T-cell (primary cell): ENCODE measurements at regions not wholly inside any gene's neighbourhood (a gene's known extent, or its start where the extent isn't known, plus 50 kb on each side); places are given as distances from the start of the nearest gene placed in this dataset.

Source experiments
- ATAC-seq, 4 experiments: fragments of 200-7000 bp in 3 of 4; fragments of 150-1000 bp in 1 of 4; cut with Tn5 transposase; replicated peaks in 1 of 4; 1 replicate in 3 of 4; 2 replicates in 1 of 4; pipeline ENCODE4 v1.10.0; 2021; ENCODE audit warnings: moderate library complexity in 3 of 4, mild to moderate bottlenecking in 2 of 4, moderate number of reproducible peaks in 1 of 4
- CTCF ChIA-PET, 2 donors: fragments of 300-600 bp; sonication (Branson Sonifier 250); formaldehyde crosslinking; loops; one replicate each; lab custom pipeline; 2022; ENCODE audit warnings: antibody characterized with exemption in 2 of 2; lab: Charles Lee
- POLR2A ChIA-PET, 2 donors: fragments of 300-600 bp; sonication (Branson Sonifier 250); formaldehyde crosslinking; loops; one replicate each; lab custom pipeline; 2022; ENCODE audit warnings: antibody characterized with exemption in 2 of 2; lab: Charles Lee
- DNase-seq, 35 experiments: peaks; one replicate each; pipeline versions ENCODE4 v3.0.0 to v3.0.0-alpha.2; 2013 to 2023
- H3K27ac ChIP-seq: one replicate; pipeline ENCODE4 v1.5.1; 2013; ENCODE audit warnings: low read length
- H3K27me3 ChIP-seq, 2 experiments: replicated peaks in 1 of 2; 1 replicate in 1 of 2; 2 replicates in 1 of 2; pipeline versions ENCODE4 v1.6.1 to v1.7.0; 2013; ENCODE audit warnings: low read length in 1 of 2, mixed read lengths in 1 of 2; ENCODE audit not compliant: control insufficient read depth in 2 of 2, insufficient read depth in 2 of 2; ENCODE audit errors: extremely low read depth in 1 of 2
- H3K36me3 ChIP-seq, 2 donors: 1 replicate in 1 of 2; 2 replicates in 1 of 2; pipeline versions ENCODE4 v1.6.1 to v1.7.0; 2013; ENCODE audit warnings: low read length in 1 of 2; ENCODE audit not compliant: control insufficient read depth in 2 of 2, insufficient read depth in 1 of 2; ENCODE audit errors: extremely low read depth in 1 of 2
- H3K4me1 ChIP-seq, 2 experiments: 1 replicate in 1 of 2; 2 replicates in 1 of 2; pipeline versions ENCODE4 v1.6.1 to v1.7.0; 2013; ENCODE audit warnings: low read length in 2 of 2, mixed read lengths in 1 of 2; ENCODE audit not compliant: insufficient read depth in 2 of 2, control insufficient read depth in 1 of 2; ENCODE audit errors: extremely low read depth in 1 of 2
- H3K4me3 ChIP-seq, 2 donors: 1 replicate in 1 of 2; 2 replicates in 1 of 2; pipeline versions ENCODE4 v1.5.1 to v1.7.0; 2013; ENCODE audit warnings: mild to moderate bottlenecking in 2 of 2, low read length in 1 of 2, moderate library complexity in 1 of 2; ENCODE audit not compliant: control insufficient read depth in 1 of 2; ENCODE audit errors: extremely low read depth in 1 of 2
- H3K9me3 ChIP-seq: 2 replicates; pipeline ENCODE4 v1.7.0; 2013
- H3K27ac Mint-ChIP-seq, 2 donors: one replicate each; pipeline ENCODE4 v1.8.0; 2020 to 2021; ENCODE audit warnings: mild to moderate bottlenecking in 2 of 2, mixed read lengths in 2 of 2
- H3K27me3 Mint-ChIP-seq, 2 donors: one replicate each; pipeline ENCODE4 v1.8.0; 2021 to 2022; ENCODE audit warnings: mixed read lengths in 2 of 2
- H3K36me3 Mint-ChIP-seq: one replicate; pipeline ENCODE4 v1.8.0; 2021; ENCODE audit warnings: mixed read lengths
- H3K4me1 Mint-ChIP-seq, 3 donors: one replicate each; pipeline ENCODE4 v1.8.0; 2020 to 2022; ENCODE audit warnings: mixed read lengths in 3 of 3, mild to moderate bottlenecking in 1 of 3
- H3K4me3 Mint-ChIP-seq, 3 donors: one replicate each; pipeline ENCODE4 v1.8.0; 2020 to 2022; ENCODE audit warnings: mild to moderate bottlenecking in 3 of 3, mixed read lengths in 3 of 3, moderate library complexity in 3 of 3
- H3K9me3 Mint-ChIP-seq, 3 donors: one replicate each; pipeline ENCODE4 v1.8.0; 2020 to 2022; ENCODE audit warnings: mixed read lengths in 3 of 3
- WGBS: methylation state at CpG from one replicate; pipeline ENCODE4 v1.1.5; 2013; ENCODE audit warnings: missing lambda C conversion rate; ENCODE audit not compliant: insufficient coverage; 5-methylcytosine and 5-hydroxymethylcytosine counted together

GRCh38 chr6:3571836-3572235 is 115.0 kb upstream of the SLC22A23 start:
- Mint-ChIP-seq H3K27ac (no peak overlapping the region), H3K36me3 (no peaks in the 10 kb centered on the region), H3K9me3 (no peaks in the 10 kb centered on the region), H3K27me3 (peaks cover 3 to 9% of the 10 kb centered on the region in 2 donors), H3K4me3 (no peak overlapping the region), H3K4me1 (no peaks in the 10 kb centered on the region)
- Histone ChIP-seq H3K27ac (no peak overlapping the region), H3K4me3 (no peak overlapping the region), H3K4me1 (no peaks in the 10 kb centered on the region), H3K27me3 (peaks cover 0 to 21% of the 10 kb centered on the region in 2 experiments), H3K9me3 (no peaks in the 10 kb centered on the region), H3K36me3 (no peaks in the 10 kb centered on the region)
- no peak for DNase-seq
- WGBS = 91% methylated on average over 5 of the region's 9 CpGs
- ATAC-seq = no peak
- ChIA-PET CTCF (interaction anchor here in 1 of 2 donors (0.6 kb wide), 1 partner anchor 338 kb away, joined by 3 read pairs; no protein-coding TSS in a partner anchor), POLR2A (no interaction called here)

- peaks cover 0 to 21% of the 10 kb centered on the region in 2 experiments for H3K27me3 ChIP-seq
- Mint-ChIP-seq H3K4me3 (no peak overlapping the region), H3K27ac (no peak overlapping the region), H3K36me3 (no peaks in the 10 kb centered on the region), H3K9me3 (no peaks in the 10 kb centered on the region), H3K4me1 (no peaks in the 10 kb centered on the region), H3K27me3 (peaks cover 3 to 9% of the 10 kb centered on the region in 2 donors)
- DNase-seq = no peak
- H3K9me3 ChIP-seq = no peaks in the 10 kb centered on the region
- H3K27ac ChIP-seq = no peak overlapping the region
- POLR2A ChIA-PET = no interaction called here
- H3K36me3 ChIP-seq = no peaks in the 10 kb centered on the region
- no peak overlapping the region for H3K4me3 ChIP-seq
- no peaks in the 10 kb centered on the region for H3K4me1 ChIP-seq
- WGBS = 83% methylated on average over 3 of the region's 6 CpGs
- CTCF ChIA-PET = no interaction called here
- no peak for ATAC-seq
Observed at GRCh38 chr6:3571250-3571681, 114.4 kb upstream of the SLC22A23 start.

GRCh38 chr6:3569816-3570215 is 113.0 kb upstream of the SLC22A23 start:
- ChIA-PET CTCF (no interaction called here), POLR2A (no interaction called here)
- H3K4me3 ChIP-seq = no peak overlapping the region
- no peaks in the 10 kb centered on the region for H3K36me3 Mint-ChIP-seq
- no peaks in the 10 kb centered on the region for H3K4me1 Mint-ChIP-seq
- H3K36me3 ChIP-seq = no peaks in the 10 kb centered on the region
- no peaks in the 10 kb centered on the region for H3K9me3 ChIP-seq
- DNase-seq = no peak
- H3K27me3 Mint-ChIP-seq = peaks cover 3 to 9% of the 10 kb centered on the region in 2 donors
- no peak overlapping the region for H3K27ac ChIP-seq
- H3K9me3 Mint-ChIP-seq = no peaks in the 10 kb centered on the region
- peaks cover 0 to 23% of the 10 kb centered on the region in 2 experiments for H3K27me3 ChIP-seq
- WGBS = 40% methylated on average over 1 of the region's 1 CpG
- ATAC-seq = no peak
- H3K4me3 Mint-ChIP-seq = no peak overlapping the region
- H3K27ac Mint-ChIP-seq = no peak overlapping the region
- H3K4me1 ChIP-seq = no peaks in the 10 kb centered on the region

GRCh38 chr6:3568396-3569082 is 111.7 kb upstream of the SLC22A23 start:
- Mint-ChIP-seq H3K27me3 (peaks cover 0 to 6% of the 10 kb centered on the region in 2 donors), H3K4me3 (no peak overlapping the region), H3K36me3 (peaks cover 3% of the 10 kb centered on the region), H3K9me3 (no peaks in the 10 kb centered on the region), H3K27ac (no peak overlapping the region), H3K4me1 (no peaks in the 10 kb centered on the region)
- Histone ChIP-seq H3K36me3 (no peaks in the 10 kb centered on the region), H3K4me3 (no peak overlapping the region), H3K27ac (no peak overlapping the region), H3K9me3 (no peaks in the 10 kb centered on the region), H3K4me1 (no peaks in the 10 kb centered on the region), H3K27me3 (peaks cover 0 to 23% of the 10 kb centered on the region in 2 experiments)
- ATAC-seq (no peak), DNase-seq (no peak)
- WGBS = 65% methylated on average over 6 of the region's 7 CpGs
- CTCF ChIA-PET = no interaction called here
- POLR2A ChIA-PET = no interaction called here

DNA sequence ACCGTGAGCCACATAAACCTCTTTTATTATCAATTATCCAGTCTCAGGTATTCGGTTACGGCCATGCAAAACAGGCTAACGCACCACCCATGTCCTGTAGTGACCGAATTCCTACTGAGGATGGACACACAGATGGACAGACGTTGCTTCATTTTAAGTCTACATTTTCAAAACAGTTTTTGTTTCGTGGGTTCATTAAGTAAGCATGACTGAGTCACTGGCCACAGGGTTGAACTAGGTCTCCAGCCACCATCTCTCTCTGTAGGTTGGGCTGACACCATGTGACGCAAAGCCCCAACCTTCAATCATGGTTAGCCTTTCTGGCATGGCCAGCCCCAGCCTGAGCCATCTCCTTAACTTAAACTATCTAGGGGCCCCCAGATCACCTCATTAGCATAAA is 110.0 kb upstream of the SLC22A23 start:
- Mint-ChIP-seq H3K4me1 (no peaks in the 10 kb centered on the region), H3K27me3 (peaks cover 0 to 3% of the 10 kb centered on the region in 2 donors), H3K4me3 (no peak overlapping the region), H3K36me3 (peaks cover 3% of the 10 kb centered on the region), H3K9me3 (no peaks in the 10 kb centered on the region), H3K27ac (no peak overlapping the region)
- 79% methylated on average over 8 of the region's 8 CpGs for WGBS
- ATAC-seq (no peak), DNase-seq (no peak)
- peaks cover 0 to 19% of the 10 kb centered on the region in 2 experiments for H3K27me3 ChIP-seq
- ChIA-PET POLR2A (no interaction called here), CTCF (no interaction called here)
- no peaks in the 10 kb centered on the region for H3K9me3 ChIP-seq
- H3K4me1 ChIP-seq = no peaks in the 10 kb centered on the region
- H3K27ac ChIP-seq = no peak overlapping the region
- no peaks in the 10 kb centered on the region for H3K36me3 ChIP-seq
- H3K4me3 ChIP-seq = no peak overlapping the region

GRCh38 chr6:3565291-3565690 is 108.4 kb upstream of the SLC22A23 start:
- no peaks in the 10 kb centered on the region for H3K9me3 ChIP-seq
- ATAC-seq (no peak), DNase-seq (no peak)
- Mint-ChIP-seq H3K27me3 (no peaks in the 10 kb centered on the region), H3K4me1 (no peaks in the 10 kb centered on the region), H3K27ac (no peak overlapping the region), H3K4me3 (no peak overlapping the region), H3K9me3 (no peaks in the 10 kb centered on the region), H3K36me3 (peaks cover 3% of the 10 kb centered on the region)
- no CpG with 5 or more reads among the region's 3 CpGs for WGBS
- no peaks in the 10 kb centered on the region for H3K36me3 ChIP-seq
- H3K27me3 ChIP-seq = peaks cover 0 to 10% of the 10 kb centered on the region in 2 experiments
- CTCF ChIA-PET = no interaction called here
- no peak overlapping the region for H3K27ac ChIP-seq
- H3K4me1 ChIP-seq = no peaks in the 10 kb centered on the region
- POLR2A ChIA-PET = no interaction called here
- H3K4me3 ChIP-seq = no peak overlapping the region
